AG04449 (cell line): ENCODE measurements at regions not wholly inside any gene's neighbourhood (a gene's known extent, or its start where the extent isn't known, plus 50 kb on each side); places are given as distances from the start of the nearest gene placed in this dataset.

Experiments used
- CTCF ChIA-PET: fragments of 350-600 bp; formaldehyde crosslinking; extraction: SDS; loops from one replicate; lab custom pipeline; 2021; ENCODE audit warnings: antibody characterized with exemption; lab: Yijun Ruan, JAX
- POLR2A ChIA-PET: fragments of 400-600, 350-600 bp; formaldehyde crosslinking; extraction: SDS; loops from one replicate; lab custom pipeline; 2020; ENCODE audit warnings: antibody characterized with exemption, inconsistent platforms; lab: Yijun Ruan, JAX
- DNase-seq: peaks from one replicate; pipeline ENCODE4 v3.0.0-alpha.2; 2010; ENCODE audit warnings: low read depth, low spot score
- H3K4me3 ChIP-seq: 2 replicates; pipeline ENCODE4 v1.5.1; 2011; ENCODE audit warnings: low read depth, mild to moderate bottlenecking, control low read depth, low read length
- TF ChIP-seq, protein P1 (sequence below): IDR thresholded peaks from one replicate; pipeline ENCODE4 v1.5.1; 2011; ENCODE audit warnings: mild to moderate bottlenecking, moderate library complexity, low read length, control low read depth, inconsistent platforms; ENCODE audit not compliant: insufficient read depth; ENCODE audit errors: missing control alignments

GRCh38 chr13:34672631-34673030, 269.4 kb upstream of the NBEA start:
- ChIA-PET POLR2A (no interaction called here), CTCF (interaction anchor here (0.8 kb wide), 1 partner anchor 13 kb away, joined by 3 read pairs; no protein-coding TSS in a partner anchor)
- TF ChIP-seq, protein P1, sequence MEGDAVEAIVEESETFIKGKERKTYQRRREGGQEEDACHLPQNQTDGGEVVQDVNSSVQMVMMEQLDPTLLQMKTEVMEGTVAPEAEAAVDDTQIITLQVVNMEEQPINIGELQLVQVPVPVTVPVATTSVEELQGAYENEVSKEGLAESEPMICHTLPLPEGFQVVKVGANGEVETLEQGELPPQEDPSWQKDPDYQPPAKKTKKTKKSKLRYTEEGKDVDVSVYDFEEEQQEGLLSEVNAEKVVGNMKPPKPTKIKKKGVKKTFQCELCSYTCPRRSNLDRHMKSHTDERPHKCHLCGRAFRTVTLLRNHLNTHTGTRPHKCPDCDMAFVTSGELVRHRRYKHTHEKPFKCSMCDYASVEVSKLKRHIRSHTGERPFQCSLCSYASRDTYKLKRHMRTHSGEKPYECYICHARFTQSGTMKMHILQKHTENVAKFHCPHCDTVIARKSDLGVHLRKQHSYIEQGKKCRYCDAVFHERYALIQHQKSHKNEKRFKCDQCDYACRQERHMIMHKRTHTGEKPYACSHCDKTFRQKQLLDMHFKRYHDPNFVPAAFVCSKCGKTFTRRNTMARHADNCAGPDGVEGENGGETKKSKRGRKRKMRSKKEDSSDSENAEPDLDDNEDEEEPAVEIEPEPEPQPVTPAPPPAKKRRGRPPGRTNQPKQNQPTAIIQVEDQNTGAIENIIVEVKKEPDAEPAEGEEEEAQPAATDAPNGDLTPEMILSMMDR, result no peak
- no peak for DNase-seq
- no peak overlapping the region for H3K4me3 ChIP-seq

DNA sequence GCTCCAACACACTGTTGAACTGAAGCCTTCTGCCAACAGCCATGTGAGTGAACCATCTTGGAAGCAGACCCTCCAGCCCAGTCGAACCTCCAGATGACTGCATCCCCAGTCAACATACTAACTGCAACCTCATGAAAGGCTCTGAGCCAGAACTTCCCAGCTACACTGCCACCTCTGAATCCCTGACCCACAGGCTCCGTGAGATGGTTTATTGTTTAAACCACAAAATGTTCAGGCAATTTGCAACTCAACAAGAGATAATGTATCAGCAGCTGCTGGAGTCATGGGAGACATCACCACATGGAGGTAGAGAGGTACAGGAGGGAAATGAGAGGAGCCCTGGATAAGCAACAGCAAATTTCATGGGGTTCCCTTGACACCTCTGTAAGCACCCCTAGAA, 266.4 kb upstream of the NBEA start:
- TF ChIP-seq, protein P1, result no peak
- POLR2A ChIA-PET, result no interaction called here
- no peak overlapping the region for H3K4me3 ChIP-seq
- no peak for DNase-seq
- CTCF ChIA-PET, result no interaction called here

DNA sequence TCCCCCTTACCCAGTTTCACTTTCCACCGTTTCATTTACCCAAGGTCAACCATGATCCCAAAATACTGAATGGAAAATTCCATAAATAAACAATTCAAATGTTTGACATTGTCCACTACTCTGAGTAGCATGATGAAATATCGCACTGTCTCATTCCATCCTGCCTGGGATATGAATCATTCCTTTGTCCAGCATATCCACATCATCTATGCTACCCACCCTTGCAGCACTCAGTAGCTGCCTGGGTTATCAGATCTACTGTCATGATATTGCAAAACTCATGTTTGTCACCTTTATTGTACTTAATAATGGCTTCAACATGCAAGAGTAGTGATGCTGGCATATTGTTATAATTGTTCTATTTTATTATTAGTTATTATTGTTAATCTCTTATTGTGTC, 263.9 kb upstream of the NBEA start:
- TF ChIP-seq, protein P1, result no peak
- DNase-seq, result no peak
- ChIA-PET CTCF (no interaction called here), POLR2A (no interaction called here)
- H3K4me3 ChIP-seq, result no peak overlapping the region

GRCh38 chr13:34681405-34681955, 260.6 kb upstream of the NBEA start:
- TF ChIP-seq, protein P1, result no peak
- no peak for DNase-seq
- CTCF ChIA-PET, result no interaction called here
- no peak overlapping the region for H3K4me3 ChIP-seq
- POLR2A ChIA-PET, result no interaction called here

DNA sequence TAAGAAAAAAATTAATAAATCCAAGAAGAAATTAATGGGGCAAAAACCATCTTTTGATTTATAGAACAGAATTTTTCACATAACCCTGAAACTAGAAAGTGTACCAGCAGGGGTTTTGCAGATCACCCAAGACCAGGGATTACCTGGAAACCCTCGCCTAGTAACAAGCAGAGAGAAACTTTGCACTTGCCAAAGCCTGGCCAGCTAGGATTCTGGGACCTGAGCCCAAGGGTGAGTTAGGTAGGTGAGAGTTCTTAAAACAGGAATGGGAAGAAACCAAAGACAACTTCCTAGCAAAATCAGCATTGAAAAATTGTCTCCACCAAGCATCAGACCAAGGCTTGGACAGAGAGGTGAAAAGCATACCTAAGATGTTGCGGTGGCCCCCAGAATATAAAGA, 247.0 kb upstream of the NBEA start:
- no peak overlapping the region for H3K4me3 ChIP-seq
- ChIA-PET POLR2A (no interaction called here), CTCF (no interaction called here)
- TF ChIP-seq, protein P1, result no peak
- no peak for DNase-seq

- H3K4me3 ChIP-seq, result no peak overlapping the region
- TF ChIP-seq, protein P1, result no peak
- ChIA-PET CTCF (no interaction called here), POLR2A (no interaction called here)
- DNase-seq, result no peak
Measured at GRCh38 chr13:34696296-34696695, 245.8 kb upstream of the NBEA start.
